Prostate gland (tissue), 2 donors: ENCODE measurements at regions not wholly inside any gene's neighbourhood (a gene's known extent, or its start where the extent isn't known, plus 50 kb on each side); places are given as distances from the start of the nearest gene placed in this dataset.

Experiments used
- DNase-seq: peaks from one replicate; pipeline ENCODE4 v3.0.0-alpha.2; 2019; ENCODE audit warnings: low spot score
- H3K27ac ChIP-seq, 2 donors: fragments of 200-600 bp; sonication (generic); 2 replicates each; pipeline ENCODE4 v1.5.1; 2017 to 2019
- H3K27me3 ChIP-seq: fragments of 200-600 bp; sonication (generic); replicated peaks from 2 replicates; pipeline ENCODE4 v1.5.1; 2019; ENCODE audit not compliant: insufficient read depth
- H3K36me3 ChIP-seq, 2 donors: fragments of 200-600 bp; sonication (generic); 1 replicate in 1 of 2; 2 replicates in 1 of 2; pipeline versions ENCODE4 v1.5.1 to v1.8.1; 2017 to 2019
- H3K4me1 ChIP-seq: fragments of 200-600 bp; sonication (generic); replicated peaks from 2 replicates; pipeline ENCODE4 v1.5.1; 2019
- H3K4me3 ChIP-seq, 2 donors: fragments of 200-600 bp; sonication (generic); 2 replicates each; pipeline ENCODE4 v1.5.1; 2017 to 2019
- H3K9me3 ChIP-seq: fragments of 200-600 bp; sonication (generic); 2 replicates; pipeline ENCODE4 v1.5.1; 2017
- POLR2A ChIP-seq: fragments of 450-650 bp; IDR thresholded peaks from one replicate; pipeline ENCODE4 v1.6.1; 2016; ENCODE audit warnings: antibody characterized with exemption, mild to moderate bottlenecking
- POLR2AphosphoS5 ChIP-seq: sonication (generic); formaldehyde crosslinking; IDR thresholded peaks from one replicate; pipeline ENCODE4 v1.6.1; 2017; ENCODE audit warnings: antibody characterized with exemption
- WGBS: methylation state at CpG from one replicate; pipeline ENCODE4 v1.1.5; 2018; 5-methylcytosine and 5-hydroxymethylcytosine counted together
- intact Hi-C: fragments of 100-400 bp; cut with DNase I; formaldehyde crosslinking; loops from one replicate; pipeline ENCODE4 v1.14.2; 2022
- TF ChIP-seq, protein P1 (sequence below), 4 experiments: fragments of 200-600 bp in 2 of 4; fragments of 450-650 bp in 2 of 4; sonication (generic) in 2 of 4; IDR thresholded peaks; 1 replicate in 3 of 4; 2 replicates in 1 of 4; pipeline ENCODE4 v1.5.1; 2016 to 2019; ENCODE audit warnings: antibody characterized with exemption in 4 of 4, mild to moderate bottlenecking in 2 of 4, moderate library complexity in 2 of 4

DNA sequence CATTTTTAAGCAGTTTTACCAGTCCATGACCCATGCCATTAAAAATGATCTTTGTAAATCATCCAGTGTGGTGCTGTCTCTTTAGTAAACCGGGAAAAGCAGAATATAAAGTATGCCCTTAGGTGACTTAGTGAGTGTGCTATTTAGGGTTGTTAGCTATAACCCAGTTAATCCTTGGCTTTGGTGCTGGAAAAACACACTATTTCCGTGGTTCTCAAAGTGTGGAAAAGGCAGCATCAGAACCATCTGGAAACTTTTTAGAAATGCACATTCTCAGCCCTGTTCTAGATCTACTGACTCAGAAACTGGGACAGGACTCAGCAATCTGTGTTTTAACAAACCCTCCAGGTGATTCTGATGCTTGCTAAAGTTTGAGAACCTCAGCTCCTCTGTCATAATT is 123.6 kb upstream of the ZNF608 start:
- Histone ChIP-seq H3K27ac (no peak overlapping the region), H3K4me3 (no peak overlapping the region), H3K4me1 (no peaks in the 10 kb centered on the region), H3K27me3 (no peaks in the 10 kb centered on the region), H3K9me3 (no peaks in the 10 kb centered on the region), H3K36me3 (no peaks in the 10 kb centered on the region)
- no peak for DNase-seq
- WGBS, result 21% methylated on average over 2 of the region's 2 CpGs
- no peak for TF ChIP-seq POLR2AphosphoS5
- TF ChIP-seq, protein P1, sequence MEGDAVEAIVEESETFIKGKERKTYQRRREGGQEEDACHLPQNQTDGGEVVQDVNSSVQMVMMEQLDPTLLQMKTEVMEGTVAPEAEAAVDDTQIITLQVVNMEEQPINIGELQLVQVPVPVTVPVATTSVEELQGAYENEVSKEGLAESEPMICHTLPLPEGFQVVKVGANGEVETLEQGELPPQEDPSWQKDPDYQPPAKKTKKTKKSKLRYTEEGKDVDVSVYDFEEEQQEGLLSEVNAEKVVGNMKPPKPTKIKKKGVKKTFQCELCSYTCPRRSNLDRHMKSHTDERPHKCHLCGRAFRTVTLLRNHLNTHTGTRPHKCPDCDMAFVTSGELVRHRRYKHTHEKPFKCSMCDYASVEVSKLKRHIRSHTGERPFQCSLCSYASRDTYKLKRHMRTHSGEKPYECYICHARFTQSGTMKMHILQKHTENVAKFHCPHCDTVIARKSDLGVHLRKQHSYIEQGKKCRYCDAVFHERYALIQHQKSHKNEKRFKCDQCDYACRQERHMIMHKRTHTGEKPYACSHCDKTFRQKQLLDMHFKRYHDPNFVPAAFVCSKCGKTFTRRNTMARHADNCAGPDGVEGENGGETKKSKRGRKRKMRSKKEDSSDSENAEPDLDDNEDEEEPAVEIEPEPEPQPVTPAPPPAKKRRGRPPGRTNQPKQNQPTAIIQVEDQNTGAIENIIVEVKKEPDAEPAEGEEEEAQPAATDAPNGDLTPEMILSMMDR (IDR thresholded peaks at IDR 0.05), result no peak
- no peak for TF ChIP-seq POLR2A
- intact Hi-C loops, result no loop called here

DNA sequence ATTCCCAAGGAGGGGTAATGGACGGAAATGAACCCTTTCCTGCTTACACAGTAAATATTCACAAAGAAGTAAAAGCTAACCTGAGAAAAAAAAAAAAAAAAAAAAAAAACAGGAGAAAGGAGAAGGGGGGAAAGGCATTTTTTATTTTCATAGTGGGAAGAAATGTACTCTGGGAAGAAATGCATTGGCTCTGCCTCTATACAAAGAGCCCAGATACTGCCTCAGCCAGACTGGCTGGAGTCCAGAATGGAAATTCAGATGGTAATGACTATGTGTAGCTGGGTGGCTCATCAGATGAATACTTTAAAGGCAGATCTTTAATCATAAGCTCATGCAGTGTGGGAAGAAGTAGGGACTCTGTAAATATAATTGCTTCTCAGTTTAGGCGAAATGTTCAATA is 124.9 kb upstream of the ZNF608 start:
- no peaks in the 10 kb centered on the region for H3K36me3 ChIP-seq
- DNase-seq, result no peak

DNA sequence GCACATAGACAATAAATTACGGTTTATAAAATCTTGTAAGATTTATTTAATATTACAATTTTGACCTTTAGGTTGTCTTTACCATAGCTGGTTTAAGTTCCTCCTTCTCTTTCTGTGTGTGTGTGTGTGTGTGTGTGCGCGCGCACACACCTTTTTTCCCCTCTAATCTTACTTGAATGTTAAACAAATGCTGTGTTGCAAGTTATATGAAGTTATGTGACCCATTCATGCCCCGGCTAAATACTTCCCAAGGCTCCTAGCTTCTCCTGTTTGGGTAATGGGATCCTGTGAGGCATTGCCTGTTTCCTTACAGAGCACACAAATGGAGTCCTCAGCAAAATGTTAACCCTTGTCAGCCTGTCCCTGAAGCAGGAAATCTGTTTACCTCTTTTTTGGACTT is 125.6 kb upstream of the ZNF608 start:
- H3K4me1 ChIP-seq, result no peaks in the 10 kb centered on the region
- H3K27me3 ChIP-seq, result no peaks in the 10 kb centered on the region
- intact Hi-C loops, result no loop called here
- no peaks in the 10 kb centered on the region for H3K9me3 ChIP-seq
- no peaks in the 10 kb centered on the region for H3K36me3 ChIP-seq
- WGBS, result 79% methylated on average over 5 of the region's 5 CpGs
- H3K27ac ChIP-seq, result no peak overlapping the region
- no peak for DNase-seq
- H3K4me3 ChIP-seq, result no peak overlapping the region
- TF ChIP-seq POLR2AphosphoS5 (no peak), POLR2A (no peak)
- TF ChIP-seq, protein P1 (IDR thresholded peaks at IDR 0.05), result no peak

More for the DNA sequence above, 124.9 kb upstream of the ZNF608 start:
- TF ChIP-seq POLR2AphosphoS5 (no peak), POLR2A (no peak)
- TF ChIP-seq, protein P1 (IDR thresholded peaks at IDR 0.05), result no peak
- Histone ChIP-seq H3K4me1 (no peaks in the 10 kb centered on the region), H3K9me3 (no peaks in the 10 kb centered on the region), H3K27me3 (no peaks in the 10 kb centered on the region), H3K4me3 (no peak overlapping the region), H3K27ac (no peak overlapping the region)
- intact Hi-C loops, result no loop called here
- WGBS, result 93% methylated on average over 2 of the region's 2 CpGs

DNA sequence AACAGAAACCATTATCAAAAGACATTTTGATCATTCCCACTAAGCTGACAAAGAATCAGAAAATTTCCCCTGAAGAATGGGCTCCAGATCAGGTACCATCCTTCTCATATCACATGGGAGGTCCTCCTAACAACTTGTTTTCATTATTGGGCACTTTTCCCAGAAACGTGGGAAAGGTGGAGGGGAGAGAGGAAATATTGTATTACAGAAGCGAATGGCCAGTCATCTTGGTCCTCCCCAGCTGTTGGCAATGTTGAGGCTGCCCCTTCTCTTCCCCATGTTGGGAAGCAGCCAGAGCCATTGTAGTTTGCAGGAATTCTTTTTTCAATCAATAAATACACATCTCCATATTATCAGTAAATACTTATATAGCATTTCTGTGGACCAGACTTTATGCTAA is 126.2 kb upstream of the ZNF608 start:
- TF ChIP-seq, protein P1 (IDR thresholded peaks at IDR 0.05), result no peak
- no peak for TF ChIP-seq POLR2A
- no peak for TF ChIP-seq POLR2AphosphoS5
- Histone ChIP-seq H3K36me3 (no peaks in the 10 kb centered on the region), H3K27ac (no peak overlapping the region), H3K4me1 (no peaks in the 10 kb centered on the region), H3K4me3 (no peak overlapping the region), H3K27me3 (no peaks in the 10 kb centered on the region), H3K9me3 (no peaks in the 10 kb centered on the region)
- no peak for DNase-seq
- intact Hi-C loops, result no loop called here
- WGBS, result 41% methylated on average over 2 of the region's 2 CpGs

DNA sequence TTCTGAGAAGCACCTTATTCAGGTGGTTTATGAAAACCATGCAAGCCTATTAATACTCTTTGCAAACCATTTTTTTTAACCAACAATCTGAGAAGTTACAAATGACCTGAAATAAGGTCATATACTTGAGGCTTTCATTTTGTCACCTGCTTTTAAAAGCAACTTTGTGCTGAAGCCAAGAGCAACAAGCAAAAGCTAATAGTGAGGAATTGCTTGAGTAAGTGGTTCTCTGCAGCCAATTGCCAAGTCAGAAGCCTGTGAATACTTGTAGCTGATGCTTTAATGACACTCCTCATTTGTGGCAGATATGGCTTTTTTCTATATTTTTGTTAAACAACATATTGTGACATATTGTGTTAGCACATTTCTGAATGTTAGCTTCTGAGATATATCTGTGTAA is 126.7 kb upstream of the ZNF608 start:
- Histone ChIP-seq H3K27ac (no peak overlapping the region), H3K9me3 (no peaks in the 10 kb centered on the region), H3K4me1 (no peaks in the 10 kb centered on the region), H3K27me3 (no peaks in the 10 kb centered on the region), H3K4me3 (no peak overlapping the region), H3K36me3 (no peaks in the 10 kb centered on the region)
- DNase-seq, result no peak
- TF ChIP-seq, protein P1 (IDR thresholded peaks at IDR 0.05), result no peak
- no peak for TF ChIP-seq POLR2A
- TF ChIP-seq POLR2AphosphoS5, result no peak
- intact Hi-C loops, result no loop called here
